H1 (cell line): ENCODE measurements at regions not wholly inside any gene's neighbourhood (a gene's known extent, or its start where the extent isn't known, plus 50 kb on each side); places are given as distances from the start of the nearest gene placed in this dataset.

ENCODE experiments used
- BCL11A ChIP-seq, 2 experiments: IDR thresholded peaks; one replicate each; pipeline ENCODE4 v1.6.1; 2011; ENCODE audit warnings: low read depth in 2 of 2, low read length in 2 of 2, mild to moderate bottlenecking in 2 of 2
- KDM1A ChIP-seq: fragments of 200-600, 300-600 bp; sonication (generic); IDR thresholded peaks from 2 replicates; pipeline ENCODE4 v1.7.1; 2016; ENCODE audit warnings: mild to moderate bottlenecking, low read length, borderline replicate concordance
- PHF8 ChIP-seq: fragments of 200-600 bp; sonication (generic); conservative IDR thresholded peaks from 2 replicates; pipeline ENCODE4 v1.7.1; 2012; ENCODE audit warnings: low read depth, mild to moderate bottlenecking, inconsistent platforms, low read length, moderate library complexity

DNA sequence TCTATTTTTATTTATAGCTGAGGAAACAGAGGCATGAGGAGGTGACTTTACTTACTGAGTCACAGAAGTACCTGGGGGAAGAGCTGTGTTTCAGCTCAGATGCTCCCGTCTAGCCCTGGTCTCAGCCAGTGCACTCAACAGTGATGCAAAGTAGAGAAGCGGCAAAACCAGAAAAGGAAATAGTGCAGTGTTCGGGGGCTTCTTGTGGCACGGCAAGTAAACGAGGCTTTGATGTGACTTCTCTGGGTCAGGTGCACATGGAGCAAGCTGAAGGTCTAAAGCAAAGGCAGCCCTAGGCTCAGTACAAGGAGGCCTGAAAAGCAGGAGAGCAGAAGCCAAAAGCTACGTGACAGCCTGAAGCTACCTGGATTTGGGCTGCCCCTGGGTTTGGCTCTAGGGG, 526.7 kb upstream of the ADAMTS16 start (continued):
- TF ChIP-seq KDM1A (no peak), PHF8 (no peak), BCL11A (IDR thresholded peaks at IDR 0.05; ENCODE audit: low read depth in 2 of 2, low read length in 2 of 2) (no peak)
- TF ChIP-seq, all 59 proteins: peak for 0
